ENCODE measurements at regions not wholly inside any gene's neighbourhood (a gene's known extent, or its start where the extent isn't known, plus 50 kb on each side); places are given as distances from the start of the nearest gene placed in this dataset.

DNA sequence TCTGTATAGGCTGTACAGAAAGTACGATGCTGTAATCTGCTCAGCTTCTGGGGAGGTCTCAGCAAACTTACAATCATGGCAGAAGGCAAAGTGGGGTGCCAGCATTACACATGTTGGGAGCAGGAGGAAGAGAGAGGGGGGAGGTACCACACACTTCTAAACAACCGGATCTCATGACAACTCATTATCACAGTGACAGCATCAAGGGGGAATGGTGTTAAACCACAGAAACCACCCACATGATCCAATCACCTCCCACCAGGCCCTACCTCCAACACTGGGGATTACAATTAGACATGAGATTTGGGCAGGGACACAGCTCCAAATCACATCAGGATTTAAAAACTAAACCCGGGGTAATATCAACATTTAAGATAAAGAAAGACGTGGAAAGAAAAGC, 468.8 kb upstream of the AUTS2 start:
- peaks cover 0 to 29% (median 4%) of the 10 kb centered on the region in 5 donors for H3K9me3 Mint-ChIP-seq
- Histone ChIP-seq H3K36me3 (ENCODE audit: insufficient read depth, low read length) (no peaks in the 10 kb centered on the region), H3K4me3 (ENCODE audit: low read length) (no peak overlapping the region), H3K9me3 (ENCODE audit: low read length) (no peaks in the 10 kb centered on the region), H3K27ac (ENCODE audit: low read depth, low read length) (no peak overlapping the region), H3K4me1 (ENCODE audit: insufficient read depth, low read length) (no peaks in the 10 kb centered on the region), H3K27me3 (ENCODE audit: insufficient read depth, low read length, poor library complexity, severe bottlenecking) (no peaks in the 10 kb centered on the region)
- no peak overlapping the region for H3K4me3 Mint-ChIP-seq
- CTCF ChIA-PET = no interaction called here
- peaks cover 0 to 5% of the 10 kb centered on the region in 2 donors for H3K27me3 Mint-ChIP-seq
- peaks cover 0 to 2% (median 0%) of the 10 kb centered on the region in 3 donors for H3K36me3 Mint-ChIP-seq
- H3K27ac Mint-ChIP-seq = no peak overlapping the region
- no peak for DNase-seq
- no peaks in the 10 kb centered on the region for H3K4me1 Mint-ChIP-seq
- POLR2A ChIA-PET = no interaction called here

GRCh38 chr7:69129951-69130350, 468.3 kb upstream of the AUTS2 start:
- CTCF ChIA-PET = no interaction called here
- Histone ChIP-seq H3K27me3 (ENCODE audit: insufficient read depth, low read length, poor library complexity, severe bottlenecking) (no peaks in the 10 kb centered on the region), H3K4me1 (ENCODE audit: insufficient read depth, low read length) (no peaks in the 10 kb centered on the region), H3K36me3 (ENCODE audit: insufficient read depth, low read length) (no peaks in the 10 kb centered on the region), H3K27ac (ENCODE audit: low read depth, low read length) (no peak overlapping the region), H3K4me3 (ENCODE audit: low read length) (no peak overlapping the region), H3K9me3 (ENCODE audit: low read length) (no peaks in the 10 kb centered on the region)
- no peaks in the 10 kb centered on the region for H3K36me3 Mint-ChIP-seq
- no peak overlapping the region for H3K4me3 Mint-ChIP-seq
- H3K27me3 Mint-ChIP-seq = peaks cover 0 to 5% of the 10 kb centered on the region in 2 donors
- no peak overlapping the region for H3K27ac Mint-ChIP-seq
- H3K9me3 Mint-ChIP-seq = peaks cover 0 to 25% (median 2%) of the 10 kb centered on the region in 5 donors
- DNase-seq = no peak
- H3K4me1 Mint-ChIP-seq = no peaks in the 10 kb centered on the region
- POLR2A ChIA-PET = no interaction called here

GRCh38 chr7:69130396-69130795, 467.9 kb upstream of the AUTS2 start:
- Histone ChIP-seq H3K36me3 (ENCODE audit: insufficient read depth, low read length) (no peaks in the 10 kb centered on the region), H3K9me3 (ENCODE audit: low read length) (no peaks in the 10 kb centered on the region), H3K27me3 (ENCODE audit: insufficient read depth, low read length, poor library complexity, severe bottlenecking) (no peaks in the 10 kb centered on the region), H3K4me1 (ENCODE audit: insufficient read depth, low read length) (no peaks in the 10 kb centered on the region), H3K27ac (ENCODE audit: low read depth, low read length) (no peak overlapping the region), H3K4me3 (ENCODE audit: low read length) (no peak overlapping the region)
- Mint-ChIP-seq H3K4me3 (no peak overlapping the region), H3K4me1 (no peaks in the 10 kb centered on the region), H3K27me3 (peaks cover 0 to 5% of the 10 kb centered on the region in 2 donors), H3K27ac (no peak overlapping the region), H3K36me3 (no peaks in the 10 kb centered on the region), H3K9me3 (peaks cover under 1 to 24% (median 3%) of the 10 kb centered on the region in 5 donors)
- ChIA-PET CTCF (no interaction called here), POLR2A (no interaction called here)
- no peak for DNase-seq

DNA sequence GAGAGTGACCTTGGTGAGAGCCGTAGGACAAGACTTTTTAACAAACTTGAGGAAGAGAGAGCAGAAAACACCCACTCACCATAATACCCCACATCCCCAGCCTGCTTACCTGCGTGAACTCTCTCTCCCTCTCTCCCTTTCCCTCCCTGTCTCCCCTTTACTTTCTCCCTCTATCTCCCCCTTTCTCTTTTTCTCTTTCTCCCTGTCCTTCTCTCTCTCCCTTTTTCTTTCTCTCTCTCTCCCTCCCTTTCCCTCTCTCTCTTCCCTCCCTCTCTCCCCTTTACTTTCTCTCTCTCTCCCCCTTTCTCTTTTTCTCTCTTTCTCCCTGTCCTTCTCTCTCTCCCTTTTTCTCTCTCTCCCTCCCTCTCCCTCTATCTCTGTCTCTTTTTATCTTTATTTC, 464.0 kb upstream of the AUTS2 start:
- Histone ChIP-seq H3K4me1 (ENCODE audit: insufficient read depth, low read length) (no peaks in the 10 kb centered on the region), H3K27ac (ENCODE audit: low read depth, low read length) (no peak overlapping the region), H3K27me3 (ENCODE audit: insufficient read depth, low read length, poor library complexity, severe bottlenecking) (no peaks in the 10 kb centered on the region), H3K9me3 (ENCODE audit: low read length) (no peaks in the 10 kb centered on the region), H3K36me3 (ENCODE audit: insufficient read depth, low read length) (no peaks in the 10 kb centered on the region), H3K4me3 (ENCODE audit: low read length) (no peak overlapping the region)
- H3K27ac Mint-ChIP-seq = no peak overlapping the region
- no peak for DNase-seq
- no peaks in the 10 kb centered on the region for H3K36me3 Mint-ChIP-seq
- peaks cover 5 to 27% (median 11%) of the 10 kb centered on the region in 5 donors for H3K9me3 Mint-ChIP-seq
- no peaks in the 10 kb centered on the region for H3K4me1 Mint-ChIP-seq
- peaks cover 0 to 5% of the 10 kb centered on the region in 2 donors for H3K27me3 Mint-ChIP-seq
- no peak overlapping the region for H3K4me3 Mint-ChIP-seq
- POLR2A ChIA-PET = no interaction called here
- CTCF ChIA-PET = no interaction called here

DNA sequence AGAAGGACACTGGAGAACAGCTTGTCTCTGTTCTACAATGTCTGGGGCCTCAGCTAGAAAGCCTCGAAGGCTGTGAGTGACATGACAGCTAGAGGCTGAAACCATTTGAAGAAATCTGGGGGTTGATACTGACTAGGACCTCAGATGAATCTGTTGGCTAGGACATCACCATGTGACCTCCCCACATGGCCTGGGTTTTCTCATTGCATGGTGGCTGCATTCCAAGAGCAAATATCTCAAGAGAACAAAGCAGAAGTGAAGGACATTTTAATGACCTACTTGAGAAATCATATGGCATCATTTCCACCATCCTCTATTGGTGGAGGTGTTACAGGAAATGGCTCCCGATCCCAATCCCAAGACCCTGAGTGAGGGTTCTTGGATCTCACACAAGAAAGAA, 450.6 kb upstream of the AUTS2 start:
- Histone ChIP-seq H3K9me3 (ENCODE audit: low read length) (no peaks in the 10 kb centered on the region), H3K36me3 (ENCODE audit: insufficient read depth, low read length) (no peaks in the 10 kb centered on the region), H3K4me1 (ENCODE audit: insufficient read depth, low read length) (no peaks in the 10 kb centered on the region), H3K4me3 (ENCODE audit: low read length) (no peak overlapping the region), H3K27me3 (ENCODE audit: insufficient read depth, low read length, poor library complexity, severe bottlenecking) (no peaks in the 10 kb centered on the region), H3K27ac (ENCODE audit: low read depth, low read length) (no peak overlapping the region)
- Mint-ChIP-seq H3K9me3 (peaks cover 0 to 6% (median 4%) of the 10 kb centered on the region in 5 donors), H3K27me3 (peaks cover 0 to 7% of the 10 kb centered on the region in 2 donors), H3K4me1 (no peaks in the 10 kb centered on the region), H3K36me3 (no peaks in the 10 kb centered on the region), H3K27ac (no peak overlapping the region), H3K4me3 (no peak overlapping the region)
- DNase-seq = no peak
- POLR2A ChIA-PET = no interaction called here
- CTCF ChIA-PET = no interaction called here

GRCh38 chr7:69149804-69150782, 448.2 kb upstream of the AUTS2 start:
- Mint-ChIP-seq H3K4me3 (no peak overlapping the region), H3K9me3 (peaks cover 0 to 9% (median 6%) of the 10 kb centered on the region in 5 donors), H3K27me3 (peaks cover 0 to 5% of the 10 kb centered on the region in 2 donors), H3K4me1 (no peaks in the 10 kb centered on the region), H3K27ac (no peak overlapping the region), H3K36me3 (no peaks in the 10 kb centered on the region)
- H3K27ac ChIP-seq (ENCODE audit: low read depth, low read length) = no peak overlapping the region
- DNase-seq = no peak
- POLR2A ChIA-PET = no interaction called here
- CTCF ChIA-PET = no interaction called here
- H3K4me3 ChIP-seq (ENCODE audit: low read length) = no peak overlapping the region
- no peaks in the 10 kb centered on the region for H3K9me3 ChIP-seq (ENCODE audit: low read length)
- no peaks in the 10 kb centered on the region for H3K36me3 ChIP-seq (ENCODE audit: insufficient read depth, low read length)
- no peaks in the 10 kb centered on the region for H3K4me1 ChIP-seq (ENCODE audit: insufficient read depth, low read length)
- no peaks in the 10 kb centered on the region for H3K27me3 ChIP-seq (ENCODE audit: insufficient read depth, low read length, poor library complexity, severe bottlenecking)

DNA sequence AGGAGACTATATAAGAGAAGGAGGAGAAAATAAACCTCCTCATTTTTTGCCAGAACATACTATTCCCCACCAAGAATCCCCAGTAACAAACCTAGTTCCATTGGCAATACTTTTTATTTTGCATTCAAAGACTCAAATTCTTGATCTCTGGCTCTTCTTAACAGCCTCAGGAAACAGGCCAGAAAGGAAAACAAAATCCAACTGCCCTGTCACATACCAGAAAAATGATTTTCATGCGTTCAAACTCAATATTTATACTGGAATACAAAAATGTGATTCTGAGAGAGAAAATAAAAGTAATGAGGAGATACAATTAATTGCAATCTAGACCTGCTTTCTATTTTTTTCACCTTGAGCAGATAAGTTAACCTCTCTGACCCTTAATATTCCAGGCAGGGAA, 435.9 kb upstream of the AUTS2 start:
- Mint-ChIP-seq H3K27ac (no peak overlapping the region), H3K4me3 (no peak overlapping the region), H3K27me3 (no peaks in the 10 kb centered on the region), H3K4me1 (no peaks in the 10 kb centered on the region), H3K9me3 (peaks cover 0 to 4% (median 2%) of the 10 kb centered on the region in 5 donors), H3K36me3 (no peaks in the 10 kb centered on the region)
- no peaks in the 10 kb centered on the region for H3K27me3 ChIP-seq (ENCODE audit: insufficient read depth, low read length, poor library complexity, severe bottlenecking)
- no peaks in the 10 kb centered on the region for H3K9me3 ChIP-seq (ENCODE audit: low read length)
- ChIA-PET CTCF (no interaction called here), POLR2A (no interaction called here)
- no peak for DNase-seq
- no peak overlapping the region for H3K27ac ChIP-seq (ENCODE audit: low read depth, low read length)
- no peaks in the 10 kb centered on the region for H3K4me1 ChIP-seq (ENCODE audit: insufficient read depth, low read length)
- H3K36me3 ChIP-seq (ENCODE audit: insufficient read depth, low read length) = no peaks in the 10 kb centered on the region
- no peak overlapping the region for H3K4me3 ChIP-seq (ENCODE audit: low read length)

DNA sequence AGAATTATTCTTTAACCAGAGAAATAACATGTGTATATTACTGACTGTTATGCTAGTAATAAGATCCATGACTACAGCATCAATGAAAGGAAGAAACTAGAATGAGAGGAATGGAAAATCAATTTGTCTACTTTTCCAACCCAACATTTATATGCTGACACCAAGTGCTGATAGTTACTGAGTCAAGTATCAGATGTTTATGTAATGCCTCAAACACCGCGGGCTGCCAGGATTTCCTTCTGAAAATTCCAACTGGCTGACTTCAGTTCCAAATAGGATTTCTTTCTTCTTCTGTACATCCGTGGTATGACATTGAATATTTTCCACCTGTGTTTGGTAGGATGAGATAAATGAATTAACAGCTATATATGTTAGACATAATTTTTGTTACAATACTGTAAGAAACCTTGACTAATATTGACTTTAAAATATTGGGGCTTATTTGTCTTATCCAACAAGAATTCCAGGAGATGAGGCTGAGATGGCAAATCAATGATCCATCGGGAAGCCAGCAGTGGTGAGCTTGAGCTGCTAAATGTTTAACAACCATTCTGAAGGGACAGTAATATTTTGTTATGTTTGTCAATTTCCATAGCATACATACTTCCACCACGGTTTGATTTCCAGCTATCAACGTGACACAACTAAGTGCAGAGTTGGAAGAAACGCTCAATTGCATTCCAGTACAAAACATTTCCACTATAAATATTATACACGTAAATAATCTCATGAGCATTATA, 435.2 kb upstream of the AUTS2 start:
- no peak overlapping the region for H3K27ac ChIP-seq (ENCODE audit: low read depth, low read length)
- H3K4me3 ChIP-seq (ENCODE audit: low read length) = no peak overlapping the region
- ChIA-PET CTCF (no interaction called here), POLR2A (no interaction called here)
- Mint-ChIP-seq H3K4me1 (no peaks in the 10 kb centered on the region), H3K27ac (no peak overlapping the region), H3K4me3 (no peak overlapping the region), H3K9me3 (peaks cover 0 to 4% (median 2%) of the 10 kb centered on the region in 5 donors), H3K27me3 (no peaks in the 10 kb centered on the region), H3K36me3 (no peaks in the 10 kb centered on the region)
- no peak for DNase-seq
- H3K36me3 ChIP-seq (ENCODE audit: insufficient read depth, low read length) = no peaks in the 10 kb centered on the region
- H3K9me3 ChIP-seq (ENCODE audit: low read length) = no peaks in the 10 kb centered on the region
- no peaks in the 10 kb centered on the region for H3K4me1 ChIP-seq (ENCODE audit: insufficient read depth, low read length)
- H3K27me3 ChIP-seq (ENCODE audit: insufficient read depth, low read length, poor library complexity, severe bottlenecking) = no peaks in the 10 kb centered on the region
